Ovary (tissue), 3 donors: ENCODE measurements at regions not wholly inside any gene's neighbourhood (a gene's known extent, or its start where the extent isn't known, plus 50 kb on each side); places are given as distances from the start of the nearest gene placed in this dataset.

ENCODE experiments used
- CTCF ChIP-seq, 3 donors: fragments of 450-650 bp in 2 of 3; fragments of 200-600 bp in 1 of 3; IDR thresholded peaks; one replicate each; pipeline versions ENCODE4 v1.5.1 to v1.8.0; 2016 to 2022; ENCODE audit warnings: antibody characterized with exemption in 3 of 3, mild to moderate bottlenecking in 1 of 3
- POLR2A ChIP-seq: fragments of 450-650 bp; IDR thresholded peaks from one replicate; pipeline ENCODE4 v1.6.1; 2017; ENCODE audit warnings: antibody characterized with exemption, mild to moderate bottlenecking, moderate library complexity
- donor health status: DM: no; HTN: no; CAD: no.

- TF ChIP-seq CTCF (IDR thresholded peaks at IDR 0.05) (no peak), POLR2A (no peak)
Observed at GRCh38 chr5:125551246-125551645, 804.8 kb upstream of the ZNF608 start.
